Glomerular visceral epithelial cell (primary cell): ENCODE measurements at regions not wholly inside any gene's neighbourhood (a gene's known extent, or its start where the extent isn't known, plus 50 kb on each side); places are given as distances from the start of the nearest gene placed in this dataset.
A peak's percentile ranks its signal among the peaks of the same experiment; 100 is the strongest.

Experiments used
- DNase-seq: peaks from one replicate; pipeline ENCODE4 v3.0.0-alpha.2; 2016; ENCODE audit errors: extremely low spot score

- DNase-seq: no peak
These were observed 119.9 kb downstream of the ETAA1 start for GRCh38 chr2:67516899-67517530.

- DNase-seq: no peak
These were observed 125.0 kb downstream of the ETAA1 start for GRCh38 chr2:67522148-67522547.

GRCh38 chr2:67524213-67524612, 127.1 kb downstream of the ETAA1 start:
- no peak for DNase-seq

- DNase-seq: no peak
These were observed 127.6 kb downstream of the ETAA1 start for GRCh38 chr2:67524777-67525176.

GRCh38 chr2:67526283-67526682, 129.2 kb downstream of the ETAA1 start:
- no peak for DNase-seq

GRCh38 chr2:67528320-67528719, 131.2 kb downstream of the ETAA1 start:
- DNase-seq: no peak

GRCh38 chr2:67532387-67532786, 135.3 kb downstream of the ETAA1 start:
- DNase-seq: no peak

GRCh38 chr2:67534745-67535144, 137.6 kb downstream of the ETAA1 start:
- no peak for DNase-seq

GRCh38 chr2:67540962-67541361, 143.8 kb downstream of the ETAA1 start:
- no peak for DNase-seq

GRCh38 chr2:67544286-67544685, 147.2 kb downstream of the ETAA1 start:
- no peak for DNase-seq

- DNase-seq: no peak
These were observed 151.4 kb downstream of the ETAA1 start for GRCh38 chr2:67548317-67549201.

GRCh38 chr2:67559156-67559555, 162.0 kb downstream of the ETAA1 start:
- DNase-seq: no peak

GRCh38 chr2:67560771-67561456, 163.8 kb downstream of the ETAA1 start:
- DNase-seq: no peak

- DNase-seq: peak; percentile 80
These were observed 164.4 kb downstream of the ETAA1 start for GRCh38 chr2:67561457-67561965.

- no peak for DNase-seq
These were observed 166.9 kb downstream of the ETAA1 start for GRCh38 chr2:67564076-67564475.

- no peak for DNase-seq
These were observed 167.5 kb downstream of the ETAA1 start for GRCh38 chr2:67564626-67565025.

- no peak for DNase-seq
These were observed 168.1 kb downstream of the ETAA1 start for GRCh38 chr2:67565262-67565661.

- no peak for DNase-seq
These were observed 168.6 kb downstream of the ETAA1 start for GRCh38 chr2:67565761-67566160.

GRCh38 chr2:67566285-67566684, 169.2 kb downstream of the ETAA1 start:
- peak; percentile 17 for DNase-seq

- peak; percentile 33 for DNase-seq
These were observed 170.0 kb downstream of the ETAA1 start for GRCh38 chr2:67566958-67567635.

GRCh38 chr2:67567886-67568285, 170.8 kb downstream of the ETAA1 start:
- DNase-seq: no peak

GRCh38 chr2:67570611-67571010, 173.5 kb downstream of the ETAA1 start:
- DNase-seq: no peak
